Body of pancreas (tissue), 4 donors: ENCODE measurements at regions not wholly inside any gene's neighbourhood (a gene's known extent, or its start where the extent isn't known, plus 50 kb on each side); places are given as distances from the start of the nearest gene placed in this dataset.

Experiments
- ATAC-seq: fragments of 150-250 bp; one replicate; pipeline ENCODE4 v1.9.1; 2016
- DNase-seq, 4 donors: peaks; one replicate each; pipeline ENCODE4 v3.0.0-alpha.2; 2019
- H3K27ac ChIP-seq, 4 donors: fragments of 200-600 bp; sonication (generic); 1 replicate in 3 of 4; 2 replicates in 1 of 4; pipeline versions ENCODE4 v1.5.1 to v1.6.1; 2016 to 2019; ENCODE audit warnings: mild to moderate bottlenecking in 1 of 4, mixed read lengths in 1 of 4, moderate library complexity in 1 of 4
- H3K27me3 ChIP-seq, 2 donors: fragments of 200-600 bp; sonication (generic); one replicate each; pipeline ENCODE4 v1.6.0; 2016; ENCODE audit warnings: mild to moderate bottlenecking in 1 of 2
- H3K36me3 ChIP-seq, 2 donors: fragments of 200-600 bp; sonication (generic); replicated peaks in 1 of 2; 2 replicates each; pipeline ENCODE4 v1.5.1; 2016; ENCODE audit warnings: low read depth in 2 of 2; ENCODE audit not compliant: insufficient read depth in 1 of 2
- H3K4me1 ChIP-seq: fragments of 200-600 bp; sonication (generic); one replicate; pipeline ENCODE4 v1.6.0; 2016
- H3K4me3 ChIP-seq, 2 donors: fragments of 200-600 bp; sonication (generic); 1 replicate in 1 of 2; 2 replicates in 1 of 2; pipeline ENCODE4 v1.5.1; 2016 to 2019
- H3K9me3 ChIP-seq, 3 donors: fragments of 200-600 bp; sonication (generic); 1 replicate in 2 of 3; 2 replicates in 1 of 3; pipeline ENCODE4 v1.5.1; 2016
- CTCF ChIP-seq, 7 experiments: fragments of 450-650 bp in 4 of 7; fragments of 200-600 bp in 3 of 7; sonication (generic) in 3 of 7; IDR thresholded peaks; one replicate each; pipeline ENCODE4 v1.5.1; 2016 to 2019; ENCODE audit warnings: antibody characterized with exemption in 7 of 7
- POLR2A ChIP-seq, 3 donors: fragments of 450-650 bp; IDR thresholded peaks; one replicate each; pipeline ENCODE4 v1.6.1; 2016; ENCODE audit warnings: antibody characterized with exemption in 3 of 3, mild to moderate bottlenecking in 2 of 3
- WGBS, 2 donors: methylation state at CpG; one replicate each; pipeline ENCODE4 v1.1.5; 2017; 5-methylcytosine and 5-hydroxymethylcytosine counted together
- intact Hi-C: fragments of 100-400 bp; cut with DNase I; formaldehyde crosslinking; loops from one replicate; pipeline ENCODE4 v1.15.1; 2023

- Histone ChIP-seq H3K4me1 (no peaks in the 10 kb centered on the region), H3K36me3 (no peaks in the 10 kb centered on the region), H3K27me3 (no peaks in the 10 kb centered on the region), H3K4me3 (no peak overlapping the region), H3K9me3 (no peaks in the 10 kb centered on the region), H3K27ac (no peak overlapping the region)
- no peak for ATAC-seq
- no peak for TF ChIP-seq POLR2A (IDR thresholded peaks at IDR 0.05)
- no peak for TF ChIP-seq CTCF (IDR thresholded peaks at IDR 0.05)
- 49 to 59% methylated on average over 7 of the region's 7 CpGs for WGBS, 2 donors
- no peak for DNase-seq
- intact Hi-C loops, result no loop called here
Measured at GRCh38 chr2:238698072-238698352, 149.9 kb upstream of the TWIST2 start.

DNA sequence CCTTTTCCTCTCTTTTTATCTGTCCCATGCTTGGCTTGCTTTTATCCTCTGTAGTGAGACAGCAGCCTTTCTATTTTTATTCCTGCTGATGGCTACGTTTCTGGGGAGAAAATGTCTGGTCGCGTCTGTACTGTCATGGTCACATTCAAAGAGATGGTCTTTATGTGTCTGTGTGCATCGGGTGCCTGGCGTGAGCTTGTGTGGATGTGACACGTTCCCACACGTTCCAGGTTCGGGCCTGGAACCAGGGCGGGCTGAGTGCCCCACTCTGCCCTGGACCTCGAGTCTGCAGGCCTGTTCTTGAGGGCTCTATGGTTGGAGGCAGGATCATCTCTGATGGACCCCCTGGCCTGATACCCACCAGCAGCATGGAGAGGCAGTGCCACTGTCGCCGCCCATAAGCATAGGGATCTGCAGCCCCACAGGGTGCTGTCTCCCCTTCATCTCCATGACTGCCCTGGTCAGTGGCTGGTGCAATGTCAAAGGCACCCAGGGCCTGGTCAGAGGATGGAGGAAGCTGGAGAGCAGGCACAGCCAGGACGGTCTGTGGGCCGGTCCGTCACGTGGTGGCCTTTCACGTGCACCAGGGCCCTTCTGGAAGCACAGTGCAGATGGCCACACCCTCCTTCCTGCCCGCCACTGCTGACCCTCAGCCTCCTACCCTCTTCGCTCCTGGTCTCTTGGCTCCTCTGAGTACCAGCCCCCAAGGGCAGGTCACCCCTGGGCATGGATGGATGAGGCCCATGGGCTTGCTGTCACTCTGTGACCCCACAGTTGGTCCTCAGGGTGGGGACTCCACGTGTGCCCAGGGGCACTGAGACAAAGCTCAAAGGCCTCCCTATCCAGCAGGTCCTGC, 149.2 kb upstream of the TWIST2 start:
- DNase-seq (no peak), ATAC-seq (no peak)
- H3K27ac ChIP-seq, result no peak overlapping the region
- intact Hi-C loops, result no loop called here
- no peaks in the 10 kb centered on the region for H3K36me3 ChIP-seq
- H3K4me3 ChIP-seq, result no peak overlapping the region
- no peaks in the 10 kb centered on the region for H3K27me3 ChIP-seq
- TF ChIP-seq CTCF (IDR thresholded peaks at IDR 0.05), result no peak
- no peak for TF ChIP-seq POLR2A (IDR thresholded peaks at IDR 0.05)
- no peaks in the 10 kb centered on the region for H3K9me3 ChIP-seq
- WGBS, 2 donors, result 72 to 77% methylated on average over 8 to 19 of the region's 20 CpGs
- H3K4me1 ChIP-seq, result no peaks in the 10 kb centered on the region

- intact Hi-C loops, result no loop called here
- Histone ChIP-seq H3K27me3 (no peaks in the 10 kb centered on the region), H3K9me3 (no peaks in the 10 kb centered on the region), H3K36me3 (no peaks in the 10 kb centered on the region), H3K4me3 (no peak overlapping the region), H3K27ac (no peak overlapping the region), H3K4me1 (no peaks in the 10 kb centered on the region)
- 68 to 73% methylated on average over 7 to 13 of the region's 13 CpGs for WGBS, 2 donors
- no peak for TF ChIP-seq POLR2A (IDR thresholded peaks at IDR 0.05)
- no peak for TF ChIP-seq CTCF (IDR thresholded peaks at IDR 0.05)
- DNase-seq (no peak), ATAC-seq (no peak)
Measured at GRCh38 chr2:238699307-238700116, 148.4 kb upstream of the TWIST2 start.

DNA sequence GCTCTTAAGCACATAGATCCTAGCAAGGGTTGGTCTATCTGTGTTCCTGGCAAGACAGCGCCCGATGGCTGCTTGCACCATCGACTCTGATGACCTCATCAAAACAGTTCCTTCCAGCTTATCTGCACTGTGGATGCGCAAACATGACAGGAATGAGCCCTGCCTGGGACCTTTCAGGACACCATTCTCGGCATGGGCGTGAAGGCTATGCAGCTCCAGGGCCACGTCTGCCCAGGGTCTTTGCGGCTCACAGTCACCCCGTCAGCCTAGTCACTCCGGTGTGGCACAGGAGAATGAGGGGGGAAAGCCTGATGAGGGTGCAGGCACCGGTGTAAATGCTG, 147.8 kb upstream of the TWIST2 start:
- 44 to 48% methylated on average over 11 of the region's 11 CpGs for WGBS, 2 donors
- Histone ChIP-seq H3K36me3 (no peaks in the 10 kb centered on the region), H3K4me3 (no peak overlapping the region), H3K27ac (no peak overlapping the region), H3K4me1 (no peaks in the 10 kb centered on the region), H3K9me3 (no peaks in the 10 kb centered on the region), H3K27me3 (no peaks in the 10 kb centered on the region)
- TF ChIP-seq POLR2A (IDR thresholded peaks at IDR 0.05) (no peak), CTCF (IDR thresholded peaks at IDR 0.05) (no peak)
- DNase-seq (peak in 2 of 4 donors; percentile 19 to 26), ATAC-seq (peak; percentile 39)
- intact Hi-C loops, result no loop called here
